ENCODE measurements at regions not wholly inside any gene's neighbourhood (a gene's known extent, or its start where the extent isn't known, plus 50 kb on each side); places are given as distances from the start of the nearest gene placed in this dataset.

- no peak for TF ChIP-seq POLR2A (IDR thresholded peaks at IDR 0.05)
- TF ChIP-seq CTCF (IDR thresholded peaks at IDR 0.05) = no peak
These were observed 823.3 kb upstream of the NUDT12 start for GRCh38 chr5:104385906-104386305.
